ENCODE measurements at regions not wholly inside any gene's neighbourhood (a gene's known extent, or its start where the extent isn't known, plus 50 kb on each side); places are given as distances from the start of the nearest gene placed in this dataset.

GRCh38 chr5:5586721-5587120 lies 164.2 kb downstream of the ICE1 start:
- no peak for DNase-seq (ENCODE audit: low spot score)

GRCh38 chr5:5585751-5586341 lies 163.4 kb downstream of the ICE1 start:
- no peak for DNase-seq (ENCODE audit: low spot score)

- DNase-seq (ENCODE audit: low spot score) = no peak
Measured at GRCh38 chr5:5584751-5585150, 162.3 kb downstream of the ICE1 start.

GRCh38 chr5:5584236-5584745 lies 161.8 kb downstream of the ICE1 start:
- no peak for DNase-seq (ENCODE audit: low spot score)

- DNase-seq (ENCODE audit: low spot score) = no peak
Measured at GRCh38 chr5:5583832-5584231, 161.4 kb downstream of the ICE1 start.

- no peak for DNase-seq (ENCODE audit: low spot score)
Measured at GRCh38 chr5:5583023-5583765, 160.7 kb downstream of the ICE1 start.

- no peak for DNase-seq (ENCODE audit: low spot score)
Measured at GRCh38 chr5:5581080-5581479, 158.6 kb downstream of the ICE1 start.

- DNase-seq (ENCODE audit: low spot score) = no peak
Measured at GRCh38 chr5:5576744-5577143, 154.3 kb downstream of the ICE1 start.

- no peak for DNase-seq (ENCODE audit: low spot score)
Measured at GRCh38 chr5:5575461-5575860, 153.0 kb downstream of the ICE1 start.

GRCh38 chr5:5573798-5574380 lies 151.4 kb downstream of the ICE1 start:
- DNase-seq (ENCODE audit: low spot score) = no peak

- DNase-seq (ENCODE audit: low spot score) = no peak
Measured at GRCh38 chr5:5572976-5573797, 150.7 kb downstream of the ICE1 start.

GRCh38 chr5:5572010-5572865 lies 149.8 kb downstream of the ICE1 start:
- DNase-seq (ENCODE audit: low spot score) = no peak

GRCh38 chr5:5570646-5571045 lies 148.2 kb downstream of the ICE1 start:
- no peak for DNase-seq (ENCODE audit: low spot score)

- no peak for DNase-seq (ENCODE audit: low spot score)
Measured at GRCh38 chr5:5564898-5565297, 142.4 kb downstream of the ICE1 start.

GRCh38 chr5:5560016-5560415 lies 137.5 kb downstream of the ICE1 start:
- DNase-seq (ENCODE audit: low spot score) = no peak

- DNase-seq (ENCODE audit: low spot score) = no peak
Measured at GRCh38 chr5:5558638-5559527, 136.4 kb downstream of the ICE1 start.

GRCh38 chr5:5558102-5558501 lies 135.6 kb downstream of the ICE1 start:
- DNase-seq (ENCODE audit: low spot score) = no peak

- DNase-seq (ENCODE audit: low spot score) = no peak
Measured at GRCh38 chr5:5551499-5551898, 129.0 kb downstream of the ICE1 start.

- no peak for DNase-seq (ENCODE audit: low spot score)
Measured at GRCh38 chr5:5546408-5546807, 123.9 kb downstream of the ICE1 start.

GRCh38 chr5:5544094-5544663 lies 121.7 kb downstream of the ICE1 start:
- no peak for DNase-seq (ENCODE audit: low spot score)
